OCI-LY3 (cell line): ENCODE measurements at regions not wholly inside any gene's neighbourhood (a gene's known extent, or its start where the extent isn't known, plus 50 kb on each side); places are given as distances from the start of the nearest gene placed in this dataset.
"Not testable (repeated sequence)": the region's sequence is repeated elsewhere in the genome, so short reads cannot be mapped to it uniquely, and the experiment has no call there.

ENCODE experiments used
- H2AFZ ChIP-seq: fragments of 200-600, 300-600 bp; shearing (Covaris generic); 2 replicates; pipeline ENCODE4 v1.6.0; 2014; ENCODE audit warnings: antibody characterized with exemption, low read depth, low read length
- H3K27ac ChIP-seq: fragments of 200-600, 300-600 bp; sonication (generic); 2 replicates; pipeline ENCODE4 v1.5.1; 2014; ENCODE audit warnings: mild to moderate bottlenecking, low read length, moderate library complexity, mixed read lengths
- H3K27me3 ChIP-seq: fragments of 200-600, 300-600 bp; sonication (generic); 2 replicates; pipeline ENCODE4 v1.6.1; 2014; ENCODE audit warnings: low read depth, low read length, mixed read lengths
- H3K36me3 ChIP-seq: fragments of 200-600, 300-600 bp; sonication (generic); replicated peaks from 2 replicates; pipeline ENCODE3; 2014; ENCODE audit warnings: low read depth, low read length, mixed read lengths
- H3K4me1 ChIP-seq: fragments of 300-600, 200-600 bp; sonication (generic); 2 replicates; pipeline ENCODE4 v1.6.1; 2014; ENCODE audit warnings: low read length, mixed read lengths
- H3K4me2 ChIP-seq: fragments of 200-600, 300-600 bp; sonication (generic); 2 replicates; pipeline ENCODE4 v1.6.1; 2014; ENCODE audit warnings: low read length, mixed read lengths
- H3K4me3 ChIP-seq: fragments of 300-600, 200-600 bp; sonication (generic); 2 replicates; pipeline ENCODE4 v1.5.1; 2014; ENCODE audit warnings: antibody characterized with exemption, mild to moderate bottlenecking, low read length, moderate library complexity
- H3K79me2 ChIP-seq: fragments of 300-600, 200-600 bp; shearing (Covaris generic); 2 replicates; pipeline ENCODE4 v1.6.1; 2014; ENCODE audit warnings: mild to moderate bottlenecking, low read length, mixed read lengths
- H3K9ac ChIP-seq: fragments of 300-600, 200-600 bp; shearing (Covaris generic); 2 replicates; pipeline ENCODE4 v1.6.0; 2014; ENCODE audit warnings: mild to moderate bottlenecking, low read length, moderate library complexity
- H3K9me3 ChIP-seq: fragments of 200-600, 300-600 bp; shearing (Covaris generic); 2 replicates; pipeline ENCODE4 v1.6.1; 2014; ENCODE audit warnings: low read length, mixed read lengths; ENCODE audit not compliant: insufficient read depth
- H4K20me1 ChIP-seq: fragments of 200-600, 300-600 bp; sonication (generic); 2 replicates; pipeline ENCODE4 v1.6.1; 2016; ENCODE audit warnings: low read length, mixed read lengths; ENCODE audit not compliant: insufficient read depth
- CTCF ChIP-seq: fragments of 200-600, 300-600 bp; sonication (generic); IDR thresholded peaks from 2 replicates; pipeline ENCODE4 v1.5.1; 2014; ENCODE audit warnings: antibody characterized with exemption, low read length, low read depth
- EZH2phosphoT487 ChIP-seq: fragments of 200-600 bp; shearing (Covaris generic); IDR thresholded peaks from 2 replicates; pipeline ENCODE4 v1.6.1; 2018; ENCODE audit warnings: antibody characterized with exemption, mixed run types, low read depth

- Histone ChIP-seq H3K79me2 (no peaks in the 10 kb centered on the region), H3K4me1 (no peaks in the 10 kb centered on the region), H3K9me3 (no peaks in the 10 kb centered on the region), H2AFZ (no peak overlapping the region), H3K4me3 (no peak overlapping the region), H3K9ac (no peak overlapping the region), H3K4me2 (no peak overlapping the region), H3K36me3 (no peaks in the 10 kb centered on the region), H3K27me3 (no peaks in the 10 kb centered on the region), H4K20me1 (no peaks in the 10 kb centered on the region), H3K27ac (no peak overlapping the region)
- TF ChIP-seq CTCF (peak; percentile 59), EZH2phosphoT487 (no peak)
Measured at GRCh38 chr3:137709011-137709601, 55.0 kb upstream of the SOX14 start.

GRCh38 chr3:137713965-137714364 is 50.1 kb upstream of the SOX14 start:
- H3K9me3 ChIP-seq, H3K4me1 ChIP-seq, H3K4me3 ChIP-seq, H4K20me1 ChIP-seq, H3K36me3 ChIP-seq, H3K9ac ChIP-seq, H3K27me3 ChIP-seq, H3K4me2 ChIP-seq, H3K79me2 ChIP-seq, H3K27ac ChIP-seq, H2AFZ ChIP-seq: not testable (repeated sequence)
